ENCODE measurements at regions not wholly inside any gene's neighbourhood (a gene's known extent, or its start where the extent isn't known, plus 50 kb on each side); places are given as distances from the start of the nearest gene placed in this dataset.

DNA sequence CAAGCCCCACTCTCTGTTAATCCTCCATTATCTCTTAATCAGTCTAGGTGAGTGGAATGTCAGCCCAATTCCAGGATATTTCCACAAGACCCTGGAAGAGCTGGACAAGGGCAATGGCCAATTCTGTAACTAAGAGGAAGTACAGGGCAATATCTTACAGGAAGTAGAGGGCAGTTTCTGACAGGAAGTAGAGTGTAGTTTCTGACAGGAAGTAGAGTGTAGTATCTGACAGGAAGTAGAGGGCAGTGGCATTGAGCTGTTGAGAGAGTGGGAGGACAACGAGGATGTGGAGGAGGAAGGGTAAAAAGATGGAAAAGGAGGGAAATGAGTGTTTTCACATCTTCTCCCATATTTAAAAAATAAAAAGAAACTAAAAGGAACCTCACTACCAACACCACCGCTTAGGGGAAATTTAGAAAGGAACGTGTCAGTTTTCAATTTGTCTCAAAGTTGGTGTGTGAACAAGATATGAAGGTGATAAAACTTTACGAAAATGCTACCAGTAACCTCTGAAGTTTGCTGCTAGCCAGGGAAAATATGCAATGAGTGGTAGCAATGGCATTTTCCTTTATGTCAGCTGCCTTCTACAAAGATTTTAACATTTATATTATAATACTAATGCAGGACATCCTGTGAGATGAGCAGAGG lies 430.9 kb upstream of the HNRNPA3 start:
- DNase-seq: no peak

DNA sequence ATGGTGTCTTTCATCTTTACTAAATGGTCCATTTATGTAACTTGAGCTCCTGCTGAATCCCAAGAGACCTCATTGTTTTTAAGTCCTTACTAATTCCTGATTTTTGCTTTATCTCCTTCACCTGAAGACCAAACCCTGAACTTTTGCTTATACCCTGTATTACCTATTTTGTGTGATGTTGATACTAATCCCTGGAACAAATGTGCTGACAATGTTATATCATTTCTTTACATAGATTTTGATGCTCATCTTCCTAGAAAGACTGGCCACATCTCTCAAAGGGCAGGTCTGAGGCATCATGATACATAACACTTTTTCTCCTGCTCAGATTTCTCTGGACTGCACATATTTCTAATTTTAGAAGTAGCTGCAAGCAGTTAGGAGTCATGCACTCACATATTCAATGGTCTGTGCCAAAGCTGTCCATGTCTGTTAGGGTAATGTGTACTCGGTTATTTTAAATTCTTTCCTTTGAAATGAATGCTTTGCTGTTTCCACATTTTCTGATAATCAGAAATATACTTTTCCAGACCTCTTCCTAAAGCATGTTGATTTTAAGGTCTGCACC lies 427.9 kb upstream of the HNRNPA3 start:
- DNase-seq: peak; percentile 8

DNA sequence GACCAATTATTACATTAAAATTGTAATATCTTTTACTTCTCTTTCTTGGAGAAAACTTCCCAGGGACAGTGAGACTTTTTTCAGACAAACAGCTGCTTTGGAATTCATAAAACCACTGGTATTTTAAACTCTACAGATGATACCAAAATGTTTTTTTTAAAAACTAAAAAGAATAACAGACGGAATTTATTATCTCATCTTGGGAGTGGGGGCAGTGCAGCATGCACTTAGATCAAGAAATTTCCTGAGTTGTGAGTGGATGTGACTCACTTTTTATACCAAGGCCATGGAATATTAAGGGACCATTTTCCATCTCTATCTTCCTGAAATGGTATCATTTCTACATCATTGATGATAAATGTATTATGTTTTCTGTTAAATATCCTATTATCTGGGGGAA lies 422.8 kb upstream of the HNRNPA3 start:
- DNase-seq: no peak

DNA sequence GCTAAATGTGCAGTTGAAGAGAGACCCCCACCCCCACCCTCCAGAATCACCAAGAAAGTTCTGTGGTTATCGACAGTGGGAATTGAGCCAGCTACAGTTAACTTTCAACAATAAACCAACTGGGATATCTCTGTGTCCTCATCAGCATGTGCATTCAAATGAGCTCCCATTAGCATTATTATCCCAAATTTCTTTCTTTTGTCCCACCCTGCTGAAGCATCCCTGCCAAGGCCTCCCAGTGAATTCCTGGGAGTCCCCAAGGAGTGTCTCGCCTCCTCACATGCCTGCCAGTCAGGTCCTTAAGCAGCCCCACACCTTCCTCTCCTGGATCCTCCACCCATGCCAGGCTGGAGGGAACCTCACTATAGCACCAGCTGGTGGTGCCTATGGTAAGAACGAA lies 422.1 kb upstream of the HNRNPA3 start:
- DNase-seq: no peak

DNA sequence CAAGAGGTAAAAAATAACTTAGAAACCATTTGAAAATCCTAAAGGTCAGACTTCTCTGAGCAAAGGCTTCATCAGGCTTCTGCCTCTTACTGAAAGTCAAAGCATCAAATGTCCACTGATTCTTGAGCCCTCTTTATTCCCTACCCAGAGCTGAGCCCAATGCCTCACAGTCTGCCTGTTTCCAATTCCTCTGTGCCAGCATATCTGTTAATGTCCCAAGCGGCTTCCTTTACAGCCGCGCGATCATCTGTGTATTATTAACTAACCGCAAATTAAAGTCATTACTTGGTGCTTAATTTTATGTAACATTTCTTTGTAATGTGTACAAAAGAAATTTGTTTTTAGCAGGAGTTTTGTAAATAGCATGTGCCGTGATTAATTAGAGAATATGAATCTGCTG lies 418.8 kb upstream of the HNRNPA3 start:
- no peak for DNase-seq

DNA sequence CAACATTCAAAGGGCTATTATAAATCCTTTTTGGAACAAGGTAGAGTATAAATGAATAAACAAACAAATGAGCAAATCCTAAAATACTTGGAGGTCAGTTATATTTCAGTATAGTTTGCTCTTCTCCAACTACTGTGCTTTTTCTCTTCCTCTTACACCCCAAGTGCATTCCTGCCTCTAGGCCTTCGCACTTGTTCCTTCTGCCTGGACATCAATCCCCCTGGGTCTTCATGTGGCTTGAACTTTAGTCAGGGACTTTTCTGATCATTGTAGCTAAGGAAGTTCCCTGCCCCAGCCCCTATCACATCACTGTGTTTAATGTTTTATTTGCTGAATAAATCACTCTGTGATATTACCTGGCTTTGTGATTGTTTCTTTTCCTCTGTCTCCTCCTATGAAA lies 418.2 kb upstream of the HNRNPA3 start:
- DNase-seq: no peak

DNA sequence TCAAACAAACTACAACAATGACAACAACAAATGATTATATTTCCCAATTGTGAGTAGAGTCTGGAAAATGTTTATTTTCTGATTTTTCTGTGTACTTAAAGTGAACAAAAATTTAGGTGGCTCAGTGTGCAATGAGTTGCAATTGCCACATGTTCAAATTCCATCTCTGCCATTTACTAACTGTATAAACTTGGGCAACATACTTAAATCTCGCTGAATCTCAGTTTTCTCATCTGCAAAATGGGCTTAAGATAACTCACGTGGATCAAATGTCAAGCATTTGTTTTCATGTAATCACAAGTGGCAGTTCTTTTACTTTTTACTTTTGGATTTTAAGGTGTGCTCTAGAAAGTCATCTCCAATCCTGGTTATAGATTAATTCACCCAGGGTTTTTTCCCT lies 416.8 kb upstream of the HNRNPA3 start:
- no peak for DNase-seq

DNA sequence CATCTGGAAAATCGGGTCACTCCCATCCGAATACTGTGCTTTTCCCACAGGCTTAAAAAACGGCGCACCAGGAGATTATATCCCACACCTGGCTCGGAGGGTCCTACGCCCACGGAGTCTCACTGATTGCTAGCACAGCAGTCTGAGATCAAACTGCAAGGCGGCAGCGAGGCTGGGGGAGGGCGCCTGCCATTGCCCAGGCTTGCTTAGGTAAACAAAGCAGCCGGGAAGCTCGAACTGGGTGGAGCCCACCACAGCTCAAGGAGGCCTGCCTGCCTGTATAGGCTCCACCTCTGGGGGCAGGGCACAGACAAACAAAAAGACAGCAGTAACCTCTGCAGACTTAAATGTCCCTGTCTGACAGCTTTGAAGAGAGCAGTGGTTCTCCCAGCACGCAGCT lies 415.9 kb upstream of the HNRNPA3 start:
- DNase-seq: peak; percentile 9

DNA sequence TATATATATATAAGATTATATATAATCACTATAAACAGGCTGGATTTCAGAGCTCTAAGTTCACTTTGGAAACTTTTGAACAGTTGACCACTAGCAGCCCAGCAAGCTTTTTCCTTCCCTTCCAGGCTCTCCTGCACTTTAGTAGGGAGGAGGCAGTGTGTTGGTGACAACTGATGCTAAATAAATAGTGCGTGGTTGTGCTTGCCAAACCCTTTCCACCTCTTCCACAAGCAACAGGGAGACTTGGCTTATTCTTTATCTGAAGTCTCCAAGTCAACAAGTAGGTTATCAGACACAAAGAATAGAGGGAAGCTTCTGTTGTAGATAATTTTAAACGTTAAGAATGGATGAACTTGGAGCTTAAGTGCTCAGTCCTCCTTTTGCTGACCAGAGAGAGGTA lies 408.2 kb upstream of the HNRNPA3 start:
- no peak for DNase-seq

DNA sequence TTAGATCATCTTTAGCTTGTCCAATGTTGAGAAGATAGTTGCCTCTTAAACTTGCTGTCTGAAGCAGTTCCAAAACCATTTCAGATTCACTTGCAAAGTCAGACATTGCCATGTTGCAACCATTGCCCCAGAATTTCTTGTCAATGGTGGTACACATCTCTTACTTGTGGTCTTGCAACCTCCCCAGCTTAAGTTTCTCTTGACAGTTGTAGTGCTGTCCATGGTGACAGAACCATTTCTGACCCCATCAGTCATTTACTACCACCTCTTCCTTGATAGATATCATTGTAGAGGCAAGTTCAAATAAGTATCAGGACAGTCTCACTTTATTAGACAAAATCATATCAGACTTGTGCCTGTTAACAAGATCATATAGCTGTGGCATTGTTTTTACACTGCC lies 407.2 kb upstream of the HNRNPA3 start:
- DNase-seq: no peak

DNA sequence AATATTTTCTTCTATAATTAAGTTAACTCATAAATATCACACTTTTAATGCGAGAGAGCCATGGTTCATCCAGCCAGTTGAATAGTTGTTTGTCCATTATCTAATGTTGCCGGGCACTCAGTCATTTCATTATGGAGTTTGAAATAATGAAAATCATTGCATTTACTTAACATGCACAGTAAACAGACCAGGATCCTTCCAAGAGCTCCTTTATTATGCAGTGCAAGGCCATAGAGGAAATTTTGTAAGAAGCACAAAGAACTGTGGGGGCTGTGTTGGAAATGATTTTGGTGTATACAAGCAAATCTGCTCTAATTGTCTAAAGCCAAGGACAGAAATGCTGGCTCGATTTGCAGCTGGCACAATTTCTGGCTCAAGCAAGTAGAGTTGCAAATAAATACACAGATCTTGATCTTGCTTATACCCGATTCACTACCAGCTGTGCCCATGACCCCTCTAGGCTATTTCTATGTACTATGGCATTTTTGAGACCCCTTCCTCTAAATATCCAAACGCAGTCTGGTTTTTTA lies 400.3 kb upstream of the HNRNPA3 start:
- no peak for DNase-seq

DNA sequence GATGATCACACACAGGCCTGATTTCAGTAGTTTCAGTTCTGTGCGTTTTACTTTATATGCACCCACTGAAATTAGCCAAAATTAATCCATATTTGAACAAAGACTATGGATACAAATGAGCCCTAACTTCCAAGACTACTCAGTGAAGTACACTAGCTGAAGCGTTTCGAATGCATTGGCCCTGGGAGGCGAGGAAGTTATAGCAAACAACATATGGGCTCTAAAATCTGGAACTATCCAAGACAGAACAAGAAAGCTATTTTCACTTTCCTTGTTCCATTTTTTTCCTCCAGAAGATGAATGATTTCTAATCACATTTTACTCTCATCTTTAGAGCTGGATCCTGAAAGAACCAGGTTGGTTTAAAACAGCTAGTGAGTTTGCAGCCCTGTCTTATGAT lies 399.4 kb upstream of the HNRNPA3 start:
- no peak for DNase-seq

DNA sequence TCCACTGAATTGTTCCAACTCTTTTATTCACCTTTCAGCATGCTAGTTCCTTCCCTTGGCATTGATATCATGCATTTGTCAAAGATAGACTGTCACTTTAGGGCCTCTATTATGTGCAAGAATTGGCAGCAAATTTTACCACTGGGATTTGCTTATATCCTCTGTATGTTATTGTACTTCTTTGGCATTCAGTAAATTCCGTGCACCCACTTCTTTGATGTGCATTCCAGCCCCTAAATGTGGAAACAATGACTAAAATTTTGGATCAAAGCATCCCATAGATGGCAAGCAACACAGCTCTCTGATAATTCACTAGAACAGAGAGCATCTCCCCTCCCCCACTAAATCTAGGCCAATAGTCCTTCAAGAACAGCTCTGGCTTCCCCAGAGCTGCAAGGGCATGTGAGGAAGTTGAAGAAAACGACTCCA lies 399.0 kb upstream of the HNRNPA3 start:
- no peak for DNase-seq

DNA sequence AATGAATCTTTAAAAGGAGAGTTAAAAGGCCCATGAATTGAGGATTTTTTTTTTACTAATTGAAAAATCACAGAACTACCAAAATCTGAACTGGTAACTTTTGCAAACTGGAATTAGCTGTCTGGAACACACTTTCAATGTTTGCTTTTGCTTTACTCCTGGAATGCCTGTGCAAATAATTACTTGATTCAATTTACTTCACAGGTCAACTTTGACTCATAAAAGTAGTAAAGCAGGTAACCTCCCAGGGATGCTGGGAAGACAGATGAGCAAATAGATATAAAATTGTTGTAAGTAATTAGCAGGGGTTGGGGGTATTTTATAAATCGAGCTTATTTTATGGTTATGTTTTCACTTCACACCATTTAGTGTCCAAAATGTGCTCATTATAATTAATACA lies 398.3 kb upstream of the HNRNPA3 start:
- DNase-seq: no peak

DNA sequence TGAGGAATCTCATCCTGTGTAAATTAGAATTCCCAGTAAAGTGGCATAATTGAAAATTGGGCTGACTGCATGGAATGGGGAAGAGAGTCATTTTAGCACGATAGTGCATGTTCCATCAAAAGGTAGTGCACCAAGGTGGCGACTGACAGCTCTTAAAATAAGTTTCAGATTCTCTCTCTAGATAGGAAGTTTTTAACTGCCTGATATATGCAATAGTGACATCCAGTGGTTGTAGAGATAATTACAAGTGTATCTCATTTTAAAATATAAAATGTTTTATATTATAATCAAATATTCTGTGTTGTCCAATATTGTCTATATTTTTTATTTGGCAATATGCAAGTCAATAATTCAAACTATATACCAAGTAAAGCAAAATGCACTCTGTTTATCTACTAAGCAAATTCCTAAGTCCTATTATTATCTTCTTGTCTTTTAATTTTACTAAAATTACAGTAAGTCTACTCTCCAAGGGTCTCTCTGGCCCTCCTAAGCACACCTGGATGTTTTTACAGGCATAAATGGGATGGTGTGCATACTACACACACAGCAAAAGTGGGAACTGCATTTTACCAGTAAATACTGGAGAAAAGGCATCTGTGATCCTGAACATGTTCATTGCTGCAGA lies 397.7 kb upstream of the HNRNPA3 start:
- DNase-seq: peak; percentile 69

DNA sequence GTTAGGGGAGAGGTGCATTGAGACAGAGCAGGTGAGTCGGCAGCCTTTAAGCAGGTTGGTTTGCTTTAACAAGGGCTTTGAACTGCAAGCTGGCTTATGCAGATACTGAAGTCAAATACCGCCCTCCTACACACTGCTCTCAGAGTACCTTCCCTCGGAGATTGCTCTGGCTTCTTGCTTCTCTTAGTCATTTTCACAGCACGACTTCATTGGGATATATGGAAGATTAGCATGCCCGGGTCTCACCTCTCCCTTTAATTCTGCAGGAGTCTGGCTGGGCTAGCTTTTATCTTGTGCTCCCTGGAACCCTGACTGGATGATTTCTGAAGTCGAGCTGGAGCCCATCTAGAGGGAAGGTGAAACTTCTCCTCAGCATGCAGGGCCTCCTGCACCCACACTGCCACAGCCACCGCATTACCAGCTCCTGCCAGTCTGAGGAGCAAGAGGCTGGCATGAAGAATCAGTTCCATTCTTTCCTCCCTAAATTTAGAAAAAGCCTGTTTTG lies 395.5 kb upstream of the HNRNPA3 start:
- peak; percentile 16 for DNase-seq

DNA sequence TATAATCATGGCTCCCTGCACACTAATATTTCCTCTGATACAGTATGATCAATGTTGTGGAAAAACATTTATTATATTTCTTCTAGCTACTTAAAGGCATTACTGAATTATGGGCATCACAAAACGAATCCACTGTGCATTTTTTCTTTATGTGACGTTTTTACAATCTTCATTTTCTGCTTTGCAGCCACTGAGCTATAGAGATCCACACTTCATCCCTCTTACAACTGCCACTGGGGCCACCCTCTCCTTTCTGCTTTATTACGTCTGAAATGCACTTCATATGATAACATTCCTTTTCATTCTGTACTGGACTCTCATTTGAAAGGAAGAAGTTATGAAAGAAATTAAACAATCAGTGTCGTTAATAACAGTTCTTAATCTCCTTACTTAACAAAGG lies 394.5 kb upstream of the HNRNPA3 start:
- no peak for DNase-seq

DNA sequence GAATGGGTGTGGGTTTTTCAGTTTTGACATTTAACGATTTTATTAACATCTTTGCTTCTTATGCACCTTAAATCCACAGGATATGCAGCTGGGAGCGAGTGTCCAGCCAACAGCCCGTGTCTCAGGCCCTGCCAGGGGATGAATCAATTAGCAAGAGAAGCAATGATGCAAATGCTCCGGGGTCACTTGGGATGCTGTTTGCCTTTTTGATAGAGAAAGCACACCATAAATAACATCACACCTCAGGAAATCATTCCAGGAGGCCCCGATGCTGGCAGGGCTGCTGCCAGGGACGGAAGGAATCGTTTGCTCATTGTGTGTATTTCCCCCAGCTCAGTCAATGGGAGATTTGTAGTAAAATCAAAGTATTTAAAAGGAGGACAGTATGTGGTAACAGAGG lies 394.0 kb upstream of the HNRNPA3 start:
- DNase-seq: no peak

DNA sequence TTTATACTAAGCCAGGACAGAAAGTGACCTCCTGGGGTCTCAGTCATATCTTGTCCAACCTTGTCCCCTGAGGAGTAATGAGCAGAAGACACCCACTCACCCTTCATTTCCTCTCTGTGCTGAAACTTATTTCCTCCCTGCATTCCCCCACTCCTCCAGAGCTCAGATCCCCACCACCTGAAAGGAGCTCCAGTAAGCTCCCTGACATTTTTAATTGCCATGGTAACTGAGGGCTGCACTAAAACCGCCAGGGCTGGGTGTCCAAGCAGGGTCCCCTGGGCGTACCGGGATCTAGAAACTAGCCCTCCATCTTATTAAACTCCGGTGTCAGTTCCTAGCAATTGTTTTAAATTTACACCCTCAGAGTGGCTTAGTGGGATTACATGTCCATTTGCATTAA lies 393.3 kb upstream of the HNRNPA3 start:
- DNase-seq: no peak

DNA sequence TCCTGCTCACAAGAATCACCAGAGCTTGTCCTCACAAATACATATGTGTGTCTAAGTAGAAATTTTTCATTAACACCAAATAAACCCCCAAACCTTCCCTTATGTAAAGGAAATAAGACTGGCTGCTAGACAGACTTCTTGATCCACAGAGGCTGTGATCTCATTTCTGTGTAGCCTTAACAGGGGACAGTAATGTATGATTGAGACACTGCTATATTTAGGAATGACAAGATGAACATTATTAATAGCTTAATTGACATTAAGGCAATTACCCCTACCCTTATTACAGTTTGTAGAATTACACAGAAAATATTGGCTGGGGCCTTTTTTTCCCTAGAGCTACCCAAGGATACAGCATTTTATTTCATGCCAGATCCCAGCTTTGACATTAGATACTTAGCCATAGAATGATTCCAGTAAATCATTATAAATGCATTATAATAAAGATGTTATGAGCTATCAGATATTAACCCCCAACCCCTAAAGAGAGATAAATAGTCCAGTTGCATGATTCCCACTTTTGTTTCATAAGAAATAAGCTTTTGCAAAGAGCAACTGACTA lies 392.1 kb upstream of the HNRNPA3 start:
- no peak for DNase-seq

DNA sequence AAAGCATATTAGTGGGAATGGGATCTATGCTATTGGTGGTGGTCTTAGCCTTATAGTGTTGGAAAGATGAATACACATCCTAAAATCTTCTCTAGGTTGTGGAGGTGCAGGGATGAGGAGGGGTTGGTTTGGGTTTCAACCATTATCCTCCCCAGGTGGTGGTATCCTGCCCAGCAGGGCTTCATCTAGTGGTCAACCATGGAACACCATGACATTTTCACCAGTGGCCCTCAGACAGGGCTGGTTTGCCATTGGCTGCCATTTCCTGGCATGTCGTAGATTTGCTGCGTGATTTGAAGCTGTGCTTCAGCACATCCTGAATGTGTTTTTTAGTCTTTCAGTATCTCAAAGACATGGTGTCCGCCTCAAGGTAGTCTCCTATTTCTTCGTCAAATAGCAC lies 391.2 kb upstream of the HNRNPA3 start:
- no peak for DNase-seq

DNA sequence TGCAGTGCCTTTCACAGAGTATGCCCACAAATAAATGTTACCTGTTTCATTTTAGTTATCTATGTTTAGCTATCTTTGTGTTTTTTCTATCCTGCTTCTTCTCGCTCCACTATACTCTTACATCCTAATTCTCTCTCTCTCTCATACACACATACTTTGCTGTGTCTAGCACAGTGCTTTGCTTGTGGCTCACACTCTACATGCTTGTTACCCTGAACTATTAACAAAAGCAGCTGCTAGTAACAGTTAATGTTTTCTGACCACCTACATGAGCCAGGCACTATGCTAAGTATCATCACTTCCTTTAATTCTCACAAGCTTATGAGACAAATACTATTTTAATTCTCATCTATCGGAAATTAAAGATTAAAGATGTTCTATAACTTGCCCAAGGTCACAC lies 390.5 kb upstream of the HNRNPA3 start:
- no peak for DNase-seq

DNA sequence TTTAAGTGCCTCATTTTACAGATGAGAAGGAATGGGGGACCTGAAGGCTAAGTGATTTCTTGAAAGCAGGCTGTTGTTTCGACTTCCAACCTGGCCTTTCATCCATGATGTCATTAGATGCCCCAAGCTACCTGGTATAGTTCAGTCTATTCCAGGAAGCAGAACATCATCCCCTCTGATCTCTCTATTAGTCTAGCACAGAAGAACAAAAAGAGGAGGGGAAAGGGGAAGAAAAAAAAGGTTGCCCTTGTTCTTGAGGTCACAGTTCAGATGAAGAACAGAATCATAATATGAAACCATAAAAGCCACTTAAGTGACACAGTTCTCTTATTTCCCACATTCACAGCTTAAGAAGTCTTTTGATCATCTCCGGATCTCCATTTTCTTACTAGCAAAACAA lies 386.2 kb upstream of the HNRNPA3 start:
- no peak for DNase-seq
